ENCODE measurements at regions not wholly inside any gene's neighbourhood (a gene's known extent, or its start where the extent isn't known, plus 50 kb on each side); places are given as distances from the start of the nearest gene placed in this dataset.

GRCh38 chr9:126111556-126111955 lies 215.1 kb upstream of the MVB12B start:
- Histone ChIP-seq H3K4me1 (no peaks in the 10 kb centered on the region), H3K4me3 (no peak overlapping the region), H3K27me3 (no peaks in the 10 kb centered on the region), H3K36me3 (no peaks in the 10 kb centered on the region), H3K9me3 (no peaks in the 10 kb centered on the region), H3K27ac (no peak overlapping the region)
- TF ChIP-seq CTCF (IDR thresholded peaks at IDR 0.05), result no peak
- DNase-seq (ENCODE audit: low spot score), result no peak

- H3K27me3 ChIP-seq, result no peaks in the 10 kb centered on the region
- no peaks in the 10 kb centered on the region for H3K4me1 ChIP-seq
- TF ChIP-seq CTCF (IDR thresholded peaks at IDR 0.05), result no peak
- no peak for DNase-seq (ENCODE audit: low spot score)
- no peaks in the 10 kb centered on the region for H3K36me3 ChIP-seq
- no peaks in the 10 kb centered on the region for H3K9me3 ChIP-seq
- H3K4me3 ChIP-seq, result no peak overlapping the region
- H3K27ac ChIP-seq, result no peak overlapping the region
Observed at GRCh38 chr9:126112135-126112720, 214.4 kb upstream of the MVB12B start.

GRCh38 chr9:126113176-126113575 lies 213.5 kb upstream of the MVB12B start:
- Histone ChIP-seq H3K36me3 (no peaks in the 10 kb centered on the region), H3K27me3 (no peaks in the 10 kb centered on the region), H3K9me3 (no peaks in the 10 kb centered on the region), H3K27ac (no peak overlapping the region), H3K4me1 (no peaks in the 10 kb centered on the region), H3K4me3 (no peak overlapping the region)
- no peak for TF ChIP-seq CTCF (IDR thresholded peaks at IDR 0.05)
- DNase-seq (ENCODE audit: low spot score), result no peak

GRCh38 chr9:126113756-126114408 lies 212.7 kb upstream of the MVB12B start:
- DNase-seq (ENCODE audit: low spot score), result no peak
- no peak for TF ChIP-seq CTCF (IDR thresholded peaks at IDR 0.05)
- H3K27me3 ChIP-seq, result no peaks in the 10 kb centered on the region
- no peaks in the 10 kb centered on the region for H3K9me3 ChIP-seq
- H3K4me3 ChIP-seq, result no peak overlapping the region
- H3K4me1 ChIP-seq, result no peaks in the 10 kb centered on the region
- no peaks in the 10 kb centered on the region for H3K36me3 ChIP-seq
- no peak overlapping the region for H3K27ac ChIP-seq

GRCh38 chr9:126114409-126114760 lies 212.2 kb upstream of the MVB12B start:
- Histone ChIP-seq H3K4me1 (no peaks in the 10 kb centered on the region), H3K9me3 (no peaks in the 10 kb centered on the region), H3K27me3 (no peaks in the 10 kb centered on the region), H3K4me3 (no peak overlapping the region), H3K27ac (no peak overlapping the region), H3K36me3 (no peaks in the 10 kb centered on the region)
- TF ChIP-seq CTCF (IDR thresholded peaks at IDR 0.05), result no peak
- no peak for DNase-seq (ENCODE audit: low spot score)

Measured in right atrium auricular region (tissue), 2 donors.